ENCODE measurements at regions not wholly inside any gene's neighbourhood (a gene's known extent, or its start where the extent isn't known, plus 50 kb on each side); places are given as distances from the start of the nearest gene placed in this dataset.

- H3K36me3 ChIP-seq (ENCODE audit: control insufficient read depth, insufficient read depth, low read length) = no peaks in the 10 kb centered on the region
- TF ChIP-seq, protein P1, sequence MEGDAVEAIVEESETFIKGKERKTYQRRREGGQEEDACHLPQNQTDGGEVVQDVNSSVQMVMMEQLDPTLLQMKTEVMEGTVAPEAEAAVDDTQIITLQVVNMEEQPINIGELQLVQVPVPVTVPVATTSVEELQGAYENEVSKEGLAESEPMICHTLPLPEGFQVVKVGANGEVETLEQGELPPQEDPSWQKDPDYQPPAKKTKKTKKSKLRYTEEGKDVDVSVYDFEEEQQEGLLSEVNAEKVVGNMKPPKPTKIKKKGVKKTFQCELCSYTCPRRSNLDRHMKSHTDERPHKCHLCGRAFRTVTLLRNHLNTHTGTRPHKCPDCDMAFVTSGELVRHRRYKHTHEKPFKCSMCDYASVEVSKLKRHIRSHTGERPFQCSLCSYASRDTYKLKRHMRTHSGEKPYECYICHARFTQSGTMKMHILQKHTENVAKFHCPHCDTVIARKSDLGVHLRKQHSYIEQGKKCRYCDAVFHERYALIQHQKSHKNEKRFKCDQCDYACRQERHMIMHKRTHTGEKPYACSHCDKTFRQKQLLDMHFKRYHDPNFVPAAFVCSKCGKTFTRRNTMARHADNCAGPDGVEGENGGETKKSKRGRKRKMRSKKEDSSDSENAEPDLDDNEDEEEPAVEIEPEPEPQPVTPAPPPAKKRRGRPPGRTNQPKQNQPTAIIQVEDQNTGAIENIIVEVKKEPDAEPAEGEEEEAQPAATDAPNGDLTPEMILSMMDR (IDR thresholded peaks at IDR 0.05; ENCODE audit: insufficient read depth, low read length, poor library complexity, severe bottlenecking) = no peak
- DNase-seq (ENCODE audit: low read depth) = peak; percentile 88
- H3K4me3 ChIP-seq (ENCODE audit: low read depth, low read length) = no peak overlapping the region
- no peaks in the 10 kb centered on the region for H3K27me3 ChIP-seq (ENCODE audit: control insufficient read depth, insufficient read depth, low read length)
Measured at GRCh38 chr5:17000291-17000939, 64.3 kb upstream of the MYO10 start.

DNA sequence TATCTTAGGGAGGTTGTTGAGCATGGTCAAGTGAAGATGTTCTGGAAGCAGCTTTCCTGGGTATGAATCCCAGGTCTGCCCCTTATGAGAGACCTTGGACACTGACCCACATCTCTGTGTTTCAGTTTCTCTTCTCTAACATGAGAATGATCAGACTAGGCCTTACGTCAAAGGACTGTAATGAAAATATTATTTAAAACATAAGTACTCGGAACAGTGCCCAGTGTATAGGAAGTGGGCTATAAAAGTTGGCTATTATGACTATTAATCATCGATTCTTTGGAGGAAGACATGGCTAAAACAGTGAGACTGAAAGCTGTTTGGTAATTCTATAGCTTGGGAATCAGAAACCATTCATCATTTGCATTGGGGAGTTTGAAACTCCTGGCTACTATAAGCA is 65.3 kb upstream of the MYO10 start:
- H3K27me3 ChIP-seq (ENCODE audit: control insufficient read depth, insufficient read depth, low read length) = no peaks in the 10 kb centered on the region
- H3K4me3 ChIP-seq (ENCODE audit: low read depth, low read length) = no peak overlapping the region
- DNase-seq (ENCODE audit: low read depth) = no peak
- TF ChIP-seq, protein P1 (IDR thresholded peaks at IDR 0.05; ENCODE audit: insufficient read depth, low read length, poor library complexity, severe bottlenecking) = no peak
- no peaks in the 10 kb centered on the region for H3K36me3 ChIP-seq (ENCODE audit: control insufficient read depth, insufficient read depth, low read length)

GRCh38 chr5:17004441-17005106 is 68.5 kb upstream of the MYO10 start:
- TF ChIP-seq, protein P1 (IDR thresholded peaks at IDR 0.05; ENCODE audit: insufficient read depth, low read length, poor library complexity, severe bottlenecking) = no peak
- no peak overlapping the region for H3K4me3 ChIP-seq (ENCODE audit: low read depth, low read length)
- no peak for DNase-seq (ENCODE audit: low read depth)
- H3K36me3 ChIP-seq (ENCODE audit: control insufficient read depth, insufficient read depth, low read length) = no peaks in the 10 kb centered on the region
- no peaks in the 10 kb centered on the region for H3K27me3 ChIP-seq (ENCODE audit: control insufficient read depth, insufficient read depth, low read length)

DNA sequence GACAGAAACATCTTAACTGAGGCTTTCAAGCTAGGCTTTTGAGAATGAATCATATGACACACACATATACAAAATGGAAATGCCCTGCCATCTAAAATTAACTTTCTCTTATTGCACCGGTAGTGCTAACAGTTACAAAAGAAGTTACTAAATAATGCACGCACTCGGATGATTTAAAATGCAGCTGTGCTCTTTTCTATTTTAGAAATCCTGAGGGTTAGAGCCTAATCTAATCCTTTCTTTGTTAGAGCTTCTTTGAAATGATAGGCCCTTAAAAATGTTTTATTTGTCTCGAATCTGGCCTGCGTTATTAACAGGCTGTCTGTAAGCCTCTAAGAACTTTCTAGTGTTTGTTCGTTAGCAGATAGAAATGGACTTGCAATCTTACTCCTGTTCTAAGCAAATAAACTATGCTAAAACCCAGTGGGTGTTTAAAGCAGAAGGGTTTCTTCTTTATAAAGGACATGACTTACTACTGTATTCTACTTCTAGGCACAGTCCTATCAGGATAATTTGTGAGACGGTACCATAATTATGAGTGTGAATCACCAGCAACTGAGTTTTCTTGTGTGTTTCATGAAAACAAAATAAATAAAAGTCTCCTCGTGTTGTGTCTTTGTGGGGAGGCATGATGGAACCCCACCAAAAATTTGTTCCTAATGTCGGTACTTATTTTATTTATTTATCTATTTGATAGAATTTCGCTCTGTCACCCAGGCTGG is 69.2 kb upstream of the MYO10 start:
- no peak overlapping the region for H3K4me3 ChIP-seq (ENCODE audit: low read depth, low read length)
- no peaks in the 10 kb centered on the region for H3K36me3 ChIP-seq (ENCODE audit: control insufficient read depth, insufficient read depth, low read length)
- no peak for DNase-seq (ENCODE audit: low read depth)
- H3K27me3 ChIP-seq (ENCODE audit: control insufficient read depth, insufficient read depth, low read length) = no peaks in the 10 kb centered on the region
- TF ChIP-seq, protein P1 (IDR thresholded peaks at IDR 0.05; ENCODE audit: insufficient read depth, low read length, poor library complexity, severe bottlenecking) = no peak

DNA sequence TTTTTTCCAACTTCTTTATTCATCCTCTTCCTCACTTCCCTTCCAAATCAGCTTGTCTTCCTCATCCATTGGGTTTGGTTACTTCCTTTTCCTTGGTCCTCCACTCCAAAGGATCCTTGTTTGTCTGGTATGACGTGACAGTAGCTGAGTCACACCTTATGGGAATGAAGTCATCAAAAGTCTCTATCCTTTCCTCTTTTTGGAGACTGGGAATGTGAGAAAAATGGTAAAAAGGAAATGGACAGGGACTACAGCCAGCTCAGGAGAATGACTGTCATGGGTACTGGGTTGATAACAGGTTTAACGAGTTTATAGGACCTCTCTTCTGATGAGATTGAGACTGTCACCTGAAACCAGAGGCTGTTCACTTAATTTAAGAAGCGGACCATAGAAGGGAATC is 76.2 kb upstream of the MYO10 start:
- TF ChIP-seq, protein P1 (IDR thresholded peaks at IDR 0.05; ENCODE audit: insufficient read depth, low read length, poor library complexity, severe bottlenecking) = no peak
- no peaks in the 10 kb centered on the region for H3K36me3 ChIP-seq (ENCODE audit: control insufficient read depth, insufficient read depth, low read length)
- H3K27me3 ChIP-seq (ENCODE audit: control insufficient read depth, insufficient read depth, low read length) = no peaks in the 10 kb centered on the region
- H3K4me3 ChIP-seq (ENCODE audit: low read depth, low read length) = no peak overlapping the region
- DNase-seq (ENCODE audit: low read depth) = peak; percentile 31

Data from kidney epithelial cell (primary cell).